Aorta (tissue), 5 donors: ENCODE measurements at regions not wholly inside any gene's neighbourhood (a gene's known extent, or its start where the extent isn't known, plus 50 kb on each side); places are given as distances from the start of the nearest gene placed in this dataset.

Experiments used
- ATAC-seq: fragments of 200-7000 bp; cut with Tn5 transposase; one replicate; pipeline ENCODE4 v1.9.1; 2022; ENCODE audit warnings: moderate library complexity; ENCODE audit not compliant: low FRiP score
- DNase-seq, 2 donors: peaks; one replicate each; pipeline ENCODE4 v3.0.0-alpha.2; 2020
- H3K27ac ChIP-seq, 2 donors: one replicate each; pipeline ENCODE4 v1.5.1; 2013; ENCODE audit warnings: low read length in 2 of 2, mild to moderate bottlenecking in 2 of 2, moderate library complexity in 2 of 2, control low read depth in 1 of 2, inconsistent platforms in 1 of 2, low read depth in 1 of 2
- H3K27me3 ChIP-seq, 2 donors: one replicate each; pipeline ENCODE4 v1.6.1; 2013; ENCODE audit warnings: control low read depth in 1 of 2, low read length in 1 of 2, mild to moderate bottlenecking in 1 of 2, moderate library complexity in 1 of 2; ENCODE audit not compliant: insufficient read depth in 2 of 2, control insufficient read depth in 1 of 2
- H3K36me3 ChIP-seq, 2 donors: one replicate each; pipeline ENCODE4 v1.6.1; 2013; ENCODE audit warnings: control low read depth in 1 of 2, low read length in 1 of 2, mild to moderate bottlenecking in 1 of 2; ENCODE audit not compliant: insufficient read depth in 2 of 2, control insufficient read depth in 1 of 2
- H3K4me1 ChIP-seq, 2 donors: one replicate each; pipeline ENCODE4 v1.6.1; 2013; ENCODE audit warnings: low read length in 2 of 2, control low read depth in 1 of 2, mild to moderate bottlenecking in 1 of 2, moderate library complexity in 1 of 2; ENCODE audit not compliant: insufficient read depth in 2 of 2, control insufficient read depth in 1 of 2
- H3K4me3 ChIP-seq, 2 donors: one replicate each; pipeline ENCODE4 v1.5.1; 2013; ENCODE audit warnings: low read length in 2 of 2, control low read depth in 1 of 2, mild to moderate bottlenecking in 1 of 2
- H3K9me3 ChIP-seq: one replicate; pipeline ENCODE4 v1.6.1; 2013; ENCODE audit warnings: mild to moderate bottlenecking, low read length; ENCODE audit not compliant: control insufficient read depth
- WGBS, 2 donors: extraction: QIAGEN DNeasy Blood & Tissue Kit; methylation state at CpG; one replicate each; pipeline ENCODE4 v1.1.7; 2013; 5-methylcytosine and 5-hydroxymethylcytosine counted together
- intact Hi-C, 2 donors: fragments of 100-400 bp; cut with DNase I; formaldehyde crosslinking; loops; one replicate each; pipeline versions ENCODE4 v1.14.2 to v1.15.0; 2022
- donor health status: healthy with polysubstance abuse.
- donor health status: Bipolar disorder and iron deficiency.
- donor health status: DM: no; HTN: no; CAD: no.
- donor health status: DM: no; HTN: no; CAD: no.
- donor health status: DM: yes; HTN: yes; CAD: no.

DNA sequence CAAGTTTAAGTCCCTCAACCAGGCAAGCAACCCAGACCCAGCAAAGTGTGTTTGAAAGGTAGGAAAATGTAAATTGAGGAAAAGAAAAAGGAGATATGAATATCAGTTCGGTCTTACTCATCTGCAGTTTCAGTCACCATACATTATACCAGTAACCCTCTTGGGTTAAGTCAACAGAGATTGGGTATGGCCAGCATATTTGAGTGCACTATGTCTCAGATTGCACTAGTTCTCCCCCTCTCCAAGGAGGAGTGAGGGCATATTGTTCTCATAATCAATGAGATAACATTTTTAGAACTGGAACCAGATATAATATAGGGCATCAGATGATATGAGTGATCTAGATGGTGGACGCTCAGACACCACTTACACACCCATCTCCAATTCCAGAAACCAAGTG is 141.5 kb downstream of the COPS8 start:
- intact Hi-C loops = no loop called here
- H3K4me3 ChIP-seq = no peak overlapping the region
- 99 to 100% methylated on average over 2 of the region's 2 CpGs for WGBS, 2 donors
- no peaks in the 10 kb centered on the region for H3K27me3 ChIP-seq
- no peaks in the 10 kb centered on the region for H3K4me1 ChIP-seq
- ATAC-seq (no peak), DNase-seq (no peak)
- no peaks in the 10 kb centered on the region for H3K36me3 ChIP-seq
- no peaks in the 10 kb centered on the region for H3K9me3 ChIP-seq
- H3K27ac ChIP-seq = no peak overlapping the region

DNA sequence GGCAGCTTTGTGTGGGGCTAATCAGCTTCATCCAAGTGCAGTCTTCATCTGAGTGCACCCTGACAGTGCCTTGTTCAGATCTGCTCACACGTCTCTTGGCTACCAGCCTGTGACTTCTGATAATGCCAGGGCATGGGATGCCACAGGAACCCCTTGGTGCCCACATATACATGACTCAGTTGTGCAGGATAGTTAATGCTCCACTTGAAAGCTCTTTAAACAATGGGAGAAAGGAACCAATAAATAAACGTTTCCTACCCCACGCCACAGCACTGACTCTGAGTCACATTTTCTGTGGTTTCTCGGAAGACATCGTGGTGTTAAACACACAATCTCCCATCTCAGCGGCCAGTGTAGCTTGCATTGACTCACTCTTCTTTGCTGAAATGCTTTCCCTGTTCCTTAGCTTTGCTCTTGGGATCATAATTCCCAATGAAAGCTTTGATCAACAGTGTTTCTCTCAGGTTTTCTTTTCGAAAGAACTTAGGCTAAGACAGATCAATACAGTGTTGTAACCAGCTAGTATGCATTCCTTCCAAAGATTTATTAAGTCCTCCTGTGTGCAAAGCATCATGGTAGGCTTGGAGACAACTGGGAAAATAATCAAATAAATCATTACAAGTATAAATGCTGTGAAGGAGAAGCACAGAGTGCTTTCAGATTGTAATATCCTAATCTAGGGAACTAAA is 142.0 kb downstream of the COPS8 start:
- H3K27me3 ChIP-seq = no peaks in the 10 kb centered on the region
- ATAC-seq (no peak), DNase-seq (no peak)
- intact Hi-C loops = no loop called here
- H3K4me1 ChIP-seq = no peaks in the 10 kb centered on the region
- H3K27ac ChIP-seq = no peak overlapping the region
- no peaks in the 10 kb centered on the region for H3K36me3 ChIP-seq
- H3K9me3 ChIP-seq = no peaks in the 10 kb centered on the region
- 78 to 79% methylated on average over 7 of the region's 7 CpGs for WGBS, 2 donors
- no peak overlapping the region for H3K4me3 ChIP-seq

GRCh38 chr2:237228281-237228625 is 142.6 kb downstream of the COPS8 start:
- H3K36me3 ChIP-seq = no peaks in the 10 kb centered on the region
- H3K4me1 ChIP-seq = no peaks in the 10 kb centered on the region
- H3K9me3 ChIP-seq = no peaks in the 10 kb centered on the region
- intact Hi-C loops = no loop called here
- no peak overlapping the region for H3K4me3 ChIP-seq
- WGBS, 2 donors = 97% methylated on average over 4 of the region's 4 CpGs
- no peaks in the 10 kb centered on the region for H3K27me3 ChIP-seq
- H3K27ac ChIP-seq = no peak overlapping the region
- no peak for ATAC-seq
- no peak for DNase-seq

DNA sequence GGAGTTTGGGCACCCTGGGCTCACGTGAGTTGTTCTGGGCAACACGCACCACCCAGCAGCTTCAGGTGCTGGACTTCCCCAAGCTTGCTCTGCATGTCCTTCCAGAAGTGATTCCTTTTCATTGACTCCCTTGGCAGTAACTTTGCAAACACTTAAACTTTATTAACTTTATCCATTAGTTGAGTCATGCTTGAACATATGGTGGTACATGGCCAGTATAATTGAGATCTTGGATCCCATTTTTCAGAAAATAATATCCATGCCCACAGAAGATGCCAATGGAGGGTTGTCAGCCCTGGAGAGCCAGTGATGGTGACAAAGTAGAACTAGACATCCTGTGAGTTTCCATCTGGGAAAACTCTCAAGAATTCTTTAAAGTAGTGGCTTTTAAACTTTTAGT is 144.2 kb downstream of the COPS8 start:
- ATAC-seq (no peak), DNase-seq (no peak)
- Histone ChIP-seq H3K4me1 (no peaks in the 10 kb centered on the region), H3K4me3 (no peak overlapping the region), H3K27me3 (no peaks in the 10 kb centered on the region), H3K27ac (no peak overlapping the region), H3K9me3 (no peaks in the 10 kb centered on the region), H3K36me3 (no peaks in the 10 kb centered on the region)
- WGBS, 2 donors = 95 to 97% methylated on average over 2 of the region's 2 CpGs
- intact Hi-C loops = no loop called here

DNA sequence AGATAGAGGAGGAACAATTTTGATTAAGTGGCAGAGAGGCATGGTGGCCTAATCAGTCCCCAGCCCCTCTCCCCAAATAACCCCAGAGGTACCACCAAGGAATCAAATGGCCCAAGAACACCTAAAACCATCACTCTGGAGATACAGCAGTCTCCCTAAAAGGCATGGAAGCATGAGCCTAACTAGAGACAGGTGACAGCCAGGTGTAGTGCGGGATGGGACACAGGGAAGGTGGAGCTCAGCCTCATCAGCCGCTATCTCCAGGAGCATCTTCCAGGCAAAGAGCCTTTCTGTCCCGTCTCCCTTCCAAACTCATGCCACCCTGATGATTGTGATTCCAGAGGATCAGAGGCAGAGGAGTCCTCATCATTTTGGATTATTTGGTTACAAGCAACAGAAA is 144.7 kb downstream of the COPS8 start:
- ATAC-seq (no peak), DNase-seq (no peak)
- Histone ChIP-seq H3K4me3 (no peak overlapping the region), H3K4me1 (no peaks in the 10 kb centered on the region), H3K27me3 (no peaks in the 10 kb centered on the region), H3K36me3 (no peaks in the 10 kb centered on the region), H3K27ac (no peak overlapping the region), H3K9me3 (no peaks in the 10 kb centered on the region)
- WGBS, 2 donors = 97 to 98% methylated on average over 3 of the region's 3 CpGs
- intact Hi-C loops = no loop called here

DNA sequence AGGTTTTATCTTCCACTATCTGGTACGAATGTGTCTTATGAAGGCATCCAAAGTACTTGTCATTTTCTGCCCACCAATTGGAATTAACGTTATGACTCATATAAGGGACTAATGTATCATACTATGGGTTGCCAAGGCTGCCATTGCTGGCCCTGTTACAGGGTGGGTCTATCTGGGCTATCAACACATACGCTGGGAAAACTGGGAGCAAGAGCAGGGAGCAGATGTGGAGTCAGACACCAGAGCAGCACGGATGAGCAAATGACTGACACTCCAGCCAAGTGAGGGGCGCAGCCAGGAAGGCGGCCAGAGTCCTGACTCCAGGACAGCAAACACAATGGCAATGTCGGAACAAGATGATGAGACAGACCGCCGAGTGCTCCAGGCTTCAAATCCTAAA is 145.9 kb downstream of the COPS8 start:
- no peaks in the 10 kb centered on the region for H3K9me3 ChIP-seq
- DNase-seq (no peak), ATAC-seq (no peak)
- intact Hi-C loops = no loop called here
- no peaks in the 10 kb centered on the region for H3K4me1 ChIP-seq
- H3K36me3 ChIP-seq = no peaks in the 10 kb centered on the region
- no peak overlapping the region for H3K4me3 ChIP-seq
- H3K27me3 ChIP-seq = no peaks in the 10 kb centered on the region
- no peak overlapping the region for H3K27ac ChIP-seq
- 88 to 93% methylated on average over 9 of the region's 9 CpGs for WGBS, 2 donors

DNA sequence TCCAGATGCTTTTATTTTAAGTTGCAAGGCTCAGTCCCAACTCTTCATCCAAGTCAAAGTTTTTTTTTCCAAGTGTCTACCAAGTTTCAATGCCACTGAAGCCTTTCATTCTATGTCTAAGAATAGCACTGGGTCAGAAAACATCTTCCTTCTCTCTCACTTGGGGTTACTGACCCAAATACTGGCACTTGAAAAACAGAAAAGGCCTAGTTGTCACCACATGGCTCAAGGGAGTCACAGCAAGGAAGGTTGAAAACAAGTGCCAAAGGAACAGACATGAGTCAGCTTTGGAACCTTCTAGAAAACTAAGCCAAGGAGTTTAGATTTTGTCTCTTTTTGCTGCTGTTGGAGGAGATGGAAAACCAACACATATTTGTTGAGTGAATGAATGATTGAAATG is 146.5 kb downstream of the COPS8 start:
- intact Hi-C loops = no loop called here
- H3K4me3 ChIP-seq = no peak overlapping the region
- H3K27me3 ChIP-seq = no peaks in the 10 kb centered on the region
- no peaks in the 10 kb centered on the region for H3K36me3 ChIP-seq
- no peaks in the 10 kb centered on the region for H3K9me3 ChIP-seq
- ATAC-seq (peak; percentile 41), DNase-seq (no peak)
- no peak overlapping the region for H3K27ac ChIP-seq
- H3K4me1 ChIP-seq = no peaks in the 10 kb centered on the region

DNA sequence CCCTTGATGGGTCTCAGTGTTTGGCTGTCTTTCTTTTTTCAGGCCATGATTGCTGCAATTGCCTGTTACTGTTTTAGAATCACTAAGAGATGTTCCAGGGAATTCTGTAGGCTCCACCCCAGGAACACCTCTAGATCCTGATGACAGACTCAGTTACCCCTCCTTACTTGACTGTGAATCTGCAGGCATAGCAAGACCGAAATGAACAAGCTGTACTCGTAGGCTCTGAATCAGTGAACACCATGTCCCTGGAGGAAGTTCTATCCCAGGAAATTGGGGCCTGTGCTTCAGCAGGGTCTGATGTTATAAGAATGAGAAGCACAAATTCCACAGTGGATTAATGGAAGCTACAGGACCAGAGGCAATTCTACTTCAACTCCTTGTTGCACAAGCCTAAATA is 148.6 kb downstream of the COPS8 start:
- no peaks in the 10 kb centered on the region for H3K36me3 ChIP-seq
- no peak overlapping the region for H3K4me3 ChIP-seq
- 71 to 90% methylated on average over 2 of the region's 2 CpGs for WGBS, 2 donors
- ATAC-seq (no peak), DNase-seq (no peak)
- H3K27me3 ChIP-seq = no peaks in the 10 kb centered on the region
- no peak overlapping the region for H3K27ac ChIP-seq
- H3K4me1 ChIP-seq = no peaks in the 10 kb centered on the region
- no peaks in the 10 kb centered on the region for H3K9me3 ChIP-seq
- intact Hi-C loops = no loop called here

DNA sequence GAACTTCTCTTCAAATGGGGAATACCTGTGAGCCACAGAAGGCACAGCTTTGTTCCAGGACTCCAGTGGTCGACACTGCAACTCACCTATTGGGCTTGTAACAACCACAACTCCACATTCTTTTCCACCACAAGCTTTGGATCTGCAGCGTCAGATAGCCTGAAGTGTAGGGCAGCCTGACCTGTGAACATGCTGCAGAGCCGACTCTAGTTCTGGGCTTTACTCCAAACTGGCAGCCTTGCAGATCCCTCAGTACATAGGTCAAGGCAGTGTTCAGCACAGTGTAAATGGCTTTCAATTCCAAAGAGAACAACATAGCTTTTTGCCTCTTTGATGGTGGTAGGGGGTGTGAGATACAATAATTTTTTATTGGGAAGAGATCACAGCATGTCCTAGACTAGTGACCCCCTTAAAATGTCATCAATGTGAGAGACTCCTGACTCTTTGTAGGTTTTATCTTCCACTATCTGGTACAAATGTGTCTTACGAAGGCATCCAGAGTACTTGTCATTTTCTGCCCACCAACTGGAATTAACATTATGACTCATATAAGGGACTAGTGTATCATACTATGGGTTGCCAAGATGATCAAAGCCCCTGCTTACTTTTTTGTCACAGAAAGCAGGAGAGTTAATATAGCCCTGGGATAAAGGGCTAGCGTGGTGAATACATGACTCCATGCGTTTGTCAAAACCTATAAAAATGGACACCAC is 149.8 kb downstream of the COPS8 start:
- no peaks in the 10 kb centered on the region for H3K36me3 ChIP-seq
- ATAC-seq = peak; percentile 82
- H3K9me3 ChIP-seq = no peaks in the 10 kb centered on the region
- no peak overlapping the region for H3K4me3 ChIP-seq
- 52% methylated on average over 6 of the region's 6 CpGs for WGBS, 2 donors
- H3K27ac ChIP-seq = no peak overlapping the region
- H3K4me1 ChIP-seq = no peaks in the 10 kb centered on the region
- intact Hi-C loops = no loop called here
- peak in 1 of 2 donors; percentile 76 for DNase-seq
- H3K27me3 ChIP-seq = no peaks in the 10 kb centered on the region
